SK-N-SH (cell line): ENCODE measurements at regions not wholly inside any gene's neighbourhood (a gene's known extent, or its start where the extent isn't known, plus 50 kb on each side); places are given as distances from the start of the nearest gene placed in this dataset.

ENCODE experiments used
- CTCF ChIA-PET: fragments of 300-600, 350-600 bp; formaldehyde crosslinking; extraction: SDS; loops from one replicate; lab custom pipeline; 2021; lab: Yijun Ruan, JAX
- POLR2A ChIA-PET: fragments of 350-600 bp; sonication (Branson Sonifier 250); formaldehyde crosslinking; extraction: SDS; loops from one replicate; lab custom pipeline; 2020; ENCODE audit warnings: antibody characterized with exemption, inconsistent platforms; lab: Yijun Ruan, JAX
- DNase-seq: peaks from one replicate; pipeline ENCODE4 v3.0.0; 2012
- H2AFZ ChIP-seq: fragments of 200-600 bp; sonication (generic); 2 replicates; pipeline ENCODE4 v1.8.1; 2016; ENCODE audit warnings: antibody characterized with exemption, mild to moderate bottlenecking, low read depth
- H3F3A ChIP-seq: fragments of 200-600 bp; sonication (generic); replicated peaks from 2 replicates; pipeline ENCODE3; 2016; ENCODE audit warnings: antibody characterized with exemption, mild to moderate bottlenecking; ENCODE audit not compliant: insufficient read depth
- H3K27ac ChIP-seq, 2 experiments: fragments of 200-500 bp in 1 of 2; fragments of 200-600 bp in 1 of 2; sonication (Bioruptor generic) in 1 of 2; sonication (generic), shearing (Covaris generic) in 1 of 2; 2 replicates each; pipeline versions ENCODE4 v1.5.1 to v1.6.1; 2014 to 2016; ENCODE audit warnings: low read depth in 2 of 2, inconsistent platforms in 1 of 2, low read length in 1 of 2, mild to moderate bottlenecking in 1 of 2, mixed read lengths in 1 of 2
- H3K27me3 ChIP-seq: fragments of 200-600 bp; sonication (generic), shearing (Covaris generic); 2 replicates; pipeline ENCODE4 v1.6.1; 2016; ENCODE audit warnings: mixed run types; ENCODE audit not compliant: insufficient read depth
- H3K36me3 ChIP-seq, 2 experiments: fragments of 200-500 bp in 1 of 2; fragments of 200-600 bp in 1 of 2; sonication (Bioruptor generic) in 1 of 2; sonication (generic) in 1 of 2; replicated peaks in 1 of 2; 2 replicates each; pipeline versions ENCODE3 to v1.5.1; 2014 to 2016; ENCODE audit warnings: low read length in 1 of 2, mild to moderate bottlenecking in 1 of 2; ENCODE audit not compliant: insufficient read depth in 2 of 2, control insufficient read depth in 1 of 2
- H3K4me1 ChIP-seq, 2 experiments: fragments of 200-500 bp in 1 of 2; fragments of 200-600 bp in 1 of 2; sonication (Bioruptor generic) in 1 of 2; sonication (generic), shearing (Covaris generic) in 1 of 2; 2 replicates each; pipeline versions ENCODE4 v1.5.1 to v1.6.1; 2014 to 2016; ENCODE audit warnings: low read depth in 1 of 2, low read length in 1 of 2, mixed run types in 1 of 2; ENCODE audit not compliant: insufficient read depth in 2 of 2, control insufficient read depth in 1 of 2
- H3K4me2 ChIP-seq: fragments of 200-600 bp; sonication (generic), shearing (Covaris generic); 2 replicates; pipeline ENCODE4 v1.6.1; 2017; ENCODE audit warnings: mixed run types
- H3K4me3 ChIP-seq, 2 experiments: fragments of 200-500 bp in 1 of 2; fragments of 200-600 bp in 1 of 2; sonication (Bioruptor generic) in 1 of 2; sonication (generic), shearing (Covaris generic) in 1 of 2; 2 replicates each; pipeline versions ENCODE4 v1.5.1 to v1.8.1; 2014 to 2016; ENCODE audit warnings: low read depth in 2 of 2, inconsistent platforms in 1 of 2, low read length in 1 of 2, mild to moderate bottlenecking in 1 of 2, mixed read lengths in 1 of 2, moderate library complexity in 1 of 2
- H3K79me2 ChIP-seq: fragments of 200-600 bp; sonication (generic); 2 replicates; pipeline ENCODE4 v1.8.1; 2017; ENCODE audit warnings: mild to moderate bottlenecking; ENCODE audit not compliant: insufficient read depth
- H3K9ac ChIP-seq: fragments of 200-600 bp; sonication (generic); 2 replicates; pipeline ENCODE4 v1.6.1; 2017; ENCODE audit warnings: mixed run types
- H3K9me2 ChIP-seq: fragments of 200-600 bp; sonication (generic); 2 replicates; pipeline ENCODE4 v1.6.1; 2017; ENCODE audit warnings: mixed run types
- H3K9me3 ChIP-seq: fragments of 200-600 bp; sonication (generic); 2 replicates; pipeline ENCODE4 v1.6.1; 2017; ENCODE audit warnings: mixed run types, mild to moderate bottlenecking, moderate library complexity
- H4K20me1 ChIP-seq: fragments of 200-600 bp; sonication (generic); 2 replicates; pipeline ENCODE4 v1.6.1; 2017; ENCODE audit warnings: mild to moderate bottlenecking, mixed run types; ENCODE audit not compliant: insufficient read depth
- CHD2 ChIP-seq: fragments of 150-350 bp; IDR thresholded peaks from 2 replicates; pipeline ENCODE4 v1.6.1; 2018; ENCODE audit warnings: low read length; ENCODE audit not compliant: partially characterized antibody
- CTCF ChIP-seq: fragments of 200-600 bp; sonication (generic); IDR thresholded peaks from 2 replicates; pipeline ENCODE4 v1.6.1; 2017; ENCODE audit warnings: antibody characterized with exemption, mild to moderate bottlenecking, moderate library complexity
- FOSL2 ChIP-seq: IDR thresholded peaks from 2 replicates; pipeline ENCODE4 v1.4.0; 2012; ENCODE audit warnings: low read depth, mild to moderate bottlenecking, moderate library complexity, borderline replicate concordance
- GABPA ChIP-seq: IDR thresholded peaks from 2 replicates; pipeline ENCODE4 v1.4.0; 2012; ENCODE audit warnings: low read depth, mild to moderate bottlenecking
- PBX3 ChIP-seq: IDR thresholded peaks from 2 replicates; pipeline ENCODE4; 2012
- REST ChIP-seq: IDR thresholded peaks from 2 replicates; pipeline ENCODE4 v1.6.1; 2012; ENCODE audit warnings: mild to moderate bottlenecking, low read depth, low read length, moderate library complexity
- RFX5 ChIP-seq: IDR thresholded peaks from 2 replicates; pipeline ENCODE4 v1.6.1; 2012; ENCODE audit warnings: mild to moderate bottlenecking, improper control_type of control experiment, low read length
- SIN3A ChIP-seq: IDR thresholded peaks from 2 replicates; pipeline ENCODE4 v1.6.1; 2012; ENCODE audit warnings: low read depth, mild to moderate bottlenecking, low read length, moderate library complexity, borderline replicate concordance
- TCF12 ChIP-seq: IDR thresholded peaks from 2 replicates; pipeline ENCODE4 v1.4.0; 2012
- TEAD4 ChIP-seq: IDR thresholded peaks from 2 replicates; pipeline ENCODE4 v1.4.0; 2012; ENCODE audit warnings: mild to moderate bottlenecking, borderline replicate concordance; ENCODE audit not compliant: insufficient read depth
- USF2 ChIP-seq: fragments of 150-350 bp; IDR thresholded peaks from 2 replicates; pipeline ENCODE4 v1.6.1; 2017; ENCODE audit warnings: antibody characterized with exemption, low read length, low read depth, borderline replicate concordance
- WGBS: methylation state at CpG from one replicate; pipeline ENCODE4 v1.1.6; 2017; ENCODE audit warnings: low lambda C conversion rate; 5-methylcytosine and 5-hydroxymethylcytosine counted together

- Histone ChIP-seq H2AFZ (no peak overlapping the region), H4K20me1 (no peaks in the 10 kb centered on the region), H3K36me3 (no peaks in the 10 kb centered on the region), H3K4me2 (no peak overlapping the region), H3K9me2 (no peaks in the 10 kb centered on the region), H3K79me2 (no peaks in the 10 kb centered on the region), H3K4me3 (no peak overlapping the region), H3F3A (peaks cover 5% of the 10 kb centered on the region), H3K27me3 (peaks cover 20% of the 10 kb centered on the region)
- 22% methylated on average over 3 of the region's 3 CpGs for WGBS
- ChIA-PET CTCF (no interaction called here), POLR2A (no interaction called here)
- no peak for DNase-seq
- TF ChIP-seq SIN3A (no peak), TEAD4 (no peak), CHD2 (no peak), REST (no peak), GABPA (no peak), CTCF (no peak)
- TF ChIP-seq, all 33 proteins: peak for 0
- Histone ChIP-seq H3K4me1 (no peaks in the 10 kb centered on the region), H3K9me3 (no peaks in the 10 kb centered on the region), H3K9ac (no peak overlapping the region), H3K27ac (no peak overlapping the region)
These were observed 126.3 kb upstream of the SALL3 start for GRCh38 chr18:78853341-78853740.

GRCh38 chr18:78855188-78855587, 124.4 kb upstream of the SALL3 start:
- no peaks in the 10 kb centered on the region for H3K79me2 ChIP-seq
- no peak for DNase-seq
- peaks cover 36% of the 10 kb centered on the region for H3K27me3 ChIP-seq
- no peaks in the 10 kb centered on the region for H3K4me1 ChIP-seq
- peaks cover 5% of the 10 kb centered on the region for H3F3A ChIP-seq
- no peak overlapping the region for H3K4me3 ChIP-seq
- no peaks in the 10 kb centered on the region for H3K36me3 ChIP-seq
- H3K9ac ChIP-seq: no peak overlapping the region
- H3K4me2 ChIP-seq: no peak overlapping the region
- H2AFZ ChIP-seq: no peak overlapping the region
- no peak overlapping the region for H3K27ac ChIP-seq
- no peaks in the 10 kb centered on the region for H3K9me3 ChIP-seq
- no peaks in the 10 kb centered on the region for H4K20me1 ChIP-seq
- TF ChIP-seq FOSL2: no peak
- TF ChIP-seq PBX3: no peak
- no peak for TF ChIP-seq USF2
- no peak for TF ChIP-seq TCF12
- TF ChIP-seq RFX5: no peak
- 15% methylated on average over 4 of the region's 4 CpGs for WGBS
- CTCF ChIA-PET: no interaction called here
- no peaks in the 10 kb centered on the region for H3K9me2 ChIP-seq
- POLR2A ChIA-PET: no interaction called here
